ENCODE measurements at regions not wholly inside any gene's neighbourhood (a gene's known extent, or its start where the extent isn't known, plus 50 kb on each side); places are given as distances from the start of the nearest gene placed in this dataset.

DNA sequence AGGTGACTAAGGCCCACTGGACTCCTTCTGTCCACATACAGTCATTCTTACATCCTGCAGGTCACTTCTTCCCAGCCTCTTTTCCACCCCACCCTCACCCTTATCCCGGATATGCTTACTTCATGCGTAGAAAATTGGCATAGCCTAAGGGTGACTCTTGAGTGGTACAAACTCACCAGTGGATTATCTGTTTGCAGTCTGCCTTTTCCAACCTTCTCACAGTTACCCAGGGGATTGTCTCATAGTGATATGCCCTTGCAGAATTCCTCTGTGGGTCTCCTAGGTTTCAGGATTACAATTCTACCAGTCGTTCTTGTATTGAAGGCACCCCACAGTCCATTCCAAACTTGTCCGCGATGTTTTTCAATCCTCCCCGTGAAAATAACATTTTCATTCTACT is 752.9 kb upstream of the HS6ST1 start:
- Histone ChIP-seq H3K9me3 (replicated peaks; ENCODE audit: control insufficient read depth, insufficient read depth, low read length) (peaks cover 5% of the 10 kb centered on the region), H4K20me1 (replicated peaks; ENCODE audit: control insufficient read depth, extremely low read depth, insufficient read depth, low read length) (no peaks in the 10 kb centered on the region), H3K27me3 (ENCODE audit: control insufficient read depth in 2 of 2, insufficient read depth in 2 of 2, low read length in 2 of 2) (no peaks in the 10 kb centered on the region), H3K4me1 (ENCODE audit: control insufficient read depth, extremely low read depth, insufficient read depth, low read length) (no peaks in the 10 kb centered on the region), H3K4me3 (replicated peaks in 1 of 3; ENCODE audit: insufficient read depth in 1 of 3, low read depth in 1 of 3, low read length in 3 of 3) (no peak overlapping the region), H3K9ac (replicated peaks; ENCODE audit: extremely low read depth, insufficient read depth, low read length) (no peak overlapping the region), H3K27ac (ENCODE audit: insufficient read depth, low read depth, low read length) (no peak overlapping the region), H3K4me2 (ENCODE audit: insufficient read depth, low read length) (no peak overlapping the region), H3K9me1 (replicated peaks; ENCODE audit: control insufficient read depth, extremely low read depth, insufficient read depth, low read length) (no peaks in the 10 kb centered on the region), H3K36me3 (ENCODE audit: control insufficient read depth in 2 of 2, extremely low read depth in 1 of 2, insufficient read depth in 2 of 2, low read length in 2 of 2) (no peaks in the 10 kb centered on the region), H3K79me2 (ENCODE audit: control insufficient read depth, insufficient read depth, low read length) (no peaks in the 10 kb centered on the region), H2AFZ (ENCODE audit: low read depth, low read length) (no peak overlapping the region)
- intact Hi-C loops (cut with micrococcal nuclease) (no loop called here), dilution Hi-C loops (cut with MboI; ENCODE audit: extremely low pct_ligation_motif_present, low sequenced_read_pairs) (no loop called here)
- POLR2A ChIA-PET = no interaction called here
- no TSS peak for BruUV-seq (replicated peaks)
- FAIRE-seq = no peak
- TF ChIP-seq GATA2 (IDR thresholded peaks at IDR 0.05; ENCODE audit: insufficient read depth, insufficient read length, low read depth, low read length) (no peak), JUN (IDR thresholded peaks at IDR 0.05; ENCODE audit: borderline replicate concordance, insufficient read depth, insufficient read length, low read depth) (no peak), MYC (IDR thresholded peaks at IDR 0.05; ENCODE audit: low read depth, low read length) (no peak)
- no peak for DNase-seq (ENCODE audit: low read depth, low spot score)
- CTCF ChIA-PET = no interaction called here

GRCh38 chr2:129074298-129074920 is 755.7 kb upstream of the HS6ST1 start:
- POLR2A ChIA-PET = no interaction called here
- CTCF ChIA-PET = no interaction called here
- Histone ChIP-seq H2AFZ (ENCODE audit: low read depth, low read length) (no peak overlapping the region), H3K9ac (replicated peaks; ENCODE audit: extremely low read depth, insufficient read depth, low read length) (no peak overlapping the region), H3K4me1 (ENCODE audit: control insufficient read depth, extremely low read depth, insufficient read depth, low read length) (no peaks in the 10 kb centered on the region), H3K36me3 (ENCODE audit: control insufficient read depth in 2 of 2, extremely low read depth in 1 of 2, insufficient read depth in 2 of 2, low read length in 2 of 2) (no peaks in the 10 kb centered on the region), H3K9me3 (replicated peaks; ENCODE audit: control insufficient read depth, insufficient read depth, low read length) (peaks cover 2% of the 10 kb centered on the region), H3K4me3 (replicated peaks in 1 of 3; ENCODE audit: insufficient read depth in 1 of 3, low read depth in 1 of 3, low read length in 3 of 3) (no peak overlapping the region), H4K20me1 (replicated peaks; ENCODE audit: control insufficient read depth, extremely low read depth, insufficient read depth, low read length) (no peaks in the 10 kb centered on the region), H3K79me2 (ENCODE audit: control insufficient read depth, insufficient read depth, low read length) (no peaks in the 10 kb centered on the region), H3K4me2 (ENCODE audit: insufficient read depth, low read length) (no peak overlapping the region), H3K27me3 (ENCODE audit: control insufficient read depth in 2 of 2, insufficient read depth in 2 of 2, low read length in 2 of 2) (no peaks in the 10 kb centered on the region), H3K9me1 (replicated peaks; ENCODE audit: control insufficient read depth, extremely low read depth, insufficient read depth, low read length) (no peaks in the 10 kb centered on the region), H3K27ac (ENCODE audit: insufficient read depth, low read depth, low read length) (no peak overlapping the region)
- DNase-seq (ENCODE audit: low read depth, low spot score) (no peak), FAIRE-seq (no peak)
- no TSS peak for BruUV-seq (replicated peaks)
- intact Hi-C loops (cut with micrococcal nuclease) = no loop called here
- TF ChIP-seq, protein P1, sequence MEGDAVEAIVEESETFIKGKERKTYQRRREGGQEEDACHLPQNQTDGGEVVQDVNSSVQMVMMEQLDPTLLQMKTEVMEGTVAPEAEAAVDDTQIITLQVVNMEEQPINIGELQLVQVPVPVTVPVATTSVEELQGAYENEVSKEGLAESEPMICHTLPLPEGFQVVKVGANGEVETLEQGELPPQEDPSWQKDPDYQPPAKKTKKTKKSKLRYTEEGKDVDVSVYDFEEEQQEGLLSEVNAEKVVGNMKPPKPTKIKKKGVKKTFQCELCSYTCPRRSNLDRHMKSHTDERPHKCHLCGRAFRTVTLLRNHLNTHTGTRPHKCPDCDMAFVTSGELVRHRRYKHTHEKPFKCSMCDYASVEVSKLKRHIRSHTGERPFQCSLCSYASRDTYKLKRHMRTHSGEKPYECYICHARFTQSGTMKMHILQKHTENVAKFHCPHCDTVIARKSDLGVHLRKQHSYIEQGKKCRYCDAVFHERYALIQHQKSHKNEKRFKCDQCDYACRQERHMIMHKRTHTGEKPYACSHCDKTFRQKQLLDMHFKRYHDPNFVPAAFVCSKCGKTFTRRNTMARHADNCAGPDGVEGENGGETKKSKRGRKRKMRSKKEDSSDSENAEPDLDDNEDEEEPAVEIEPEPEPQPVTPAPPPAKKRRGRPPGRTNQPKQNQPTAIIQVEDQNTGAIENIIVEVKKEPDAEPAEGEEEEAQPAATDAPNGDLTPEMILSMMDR (IDR thresholded peaks at IDR 0.05; ENCODE audit: extremely low read depth in 1 of 2, insufficient read depth in 1 of 2, low read depth in 1 of 2, low read length in 2 of 2) = no peak
- no peak for TF ChIP-seq POLR2AphosphoS5 (IDR thresholded peaks at IDR 0.05; ENCODE audit: insufficient read depth, low read depth, low read length)
- TF ChIP-seq, protein P2, sequence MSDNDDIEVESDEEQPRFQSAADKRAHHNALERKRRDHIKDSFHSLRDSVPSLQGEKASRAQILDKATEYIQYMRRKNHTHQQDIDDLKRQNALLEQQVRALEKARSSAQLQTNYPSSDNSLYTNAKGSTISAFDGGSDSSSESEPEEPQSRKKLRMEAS (IDR thresholded peaks at IDR 0.05; ENCODE audit: insufficient read depth, insufficient read length) = no peak
- no peak for TF ChIP-seq FOS (IDR thresholded peaks at IDR 0.05; ENCODE audit: borderline replicate concordance, insufficient read depth, low read length)
- TF ChIP-seq JUN (IDR thresholded peaks at IDR 0.05; ENCODE audit: borderline replicate concordance, insufficient read depth, insufficient read length, low read depth) = no peak
- no peak for TF ChIP-seq EZH2 (IDR thresholded peaks at IDR 0.05; ENCODE audit: borderline replicate concordance, low read depth, low read length, severe bottlenecking)
- no peak for TF ChIP-seq GATA2 (IDR thresholded peaks at IDR 0.05; ENCODE audit: insufficient read depth, insufficient read length, low read depth, low read length)
- dilution Hi-C loops (cut with MboI; ENCODE audit: extremely low pct_ligation_motif_present, low sequenced_read_pairs) = no loop called here
